NB4 (cell line): ENCODE measurements at regions not wholly inside any gene's neighbourhood (a gene's known extent, or its start where the extent isn't known, plus 50 kb on each side); places are given as distances from the start of the nearest gene placed in this dataset.

Experiments
- POLR2A ChIP-seq: IDR thresholded peaks from 2 replicates; pipeline ENCODE4 v1.6.1; 2011; ENCODE audit warnings: mild to moderate bottlenecking; ENCODE audit not compliant: insufficient read length; ENCODE audit errors: extremely low read depth
- TF ChIP-seq, protein P1 (sequence below): IDR thresholded peaks from one replicate; pipeline ENCODE4 v1.5.1; 2012; ENCODE audit warnings: low read depth, low read length

- TF ChIP-seq, protein P1, sequence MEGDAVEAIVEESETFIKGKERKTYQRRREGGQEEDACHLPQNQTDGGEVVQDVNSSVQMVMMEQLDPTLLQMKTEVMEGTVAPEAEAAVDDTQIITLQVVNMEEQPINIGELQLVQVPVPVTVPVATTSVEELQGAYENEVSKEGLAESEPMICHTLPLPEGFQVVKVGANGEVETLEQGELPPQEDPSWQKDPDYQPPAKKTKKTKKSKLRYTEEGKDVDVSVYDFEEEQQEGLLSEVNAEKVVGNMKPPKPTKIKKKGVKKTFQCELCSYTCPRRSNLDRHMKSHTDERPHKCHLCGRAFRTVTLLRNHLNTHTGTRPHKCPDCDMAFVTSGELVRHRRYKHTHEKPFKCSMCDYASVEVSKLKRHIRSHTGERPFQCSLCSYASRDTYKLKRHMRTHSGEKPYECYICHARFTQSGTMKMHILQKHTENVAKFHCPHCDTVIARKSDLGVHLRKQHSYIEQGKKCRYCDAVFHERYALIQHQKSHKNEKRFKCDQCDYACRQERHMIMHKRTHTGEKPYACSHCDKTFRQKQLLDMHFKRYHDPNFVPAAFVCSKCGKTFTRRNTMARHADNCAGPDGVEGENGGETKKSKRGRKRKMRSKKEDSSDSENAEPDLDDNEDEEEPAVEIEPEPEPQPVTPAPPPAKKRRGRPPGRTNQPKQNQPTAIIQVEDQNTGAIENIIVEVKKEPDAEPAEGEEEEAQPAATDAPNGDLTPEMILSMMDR: no peak
- TF ChIP-seq POLR2A: no peak
Observed at GRCh38 chr2:181273986-181274385, 183.2 kb upstream of the ITGA4 start.
